ENCODE measurements at regions not wholly inside any gene's neighbourhood (a gene's known extent, or its start where the extent isn't known, plus 50 kb on each side); places are given as distances from the start of the nearest gene placed in this dataset.

DNA sequence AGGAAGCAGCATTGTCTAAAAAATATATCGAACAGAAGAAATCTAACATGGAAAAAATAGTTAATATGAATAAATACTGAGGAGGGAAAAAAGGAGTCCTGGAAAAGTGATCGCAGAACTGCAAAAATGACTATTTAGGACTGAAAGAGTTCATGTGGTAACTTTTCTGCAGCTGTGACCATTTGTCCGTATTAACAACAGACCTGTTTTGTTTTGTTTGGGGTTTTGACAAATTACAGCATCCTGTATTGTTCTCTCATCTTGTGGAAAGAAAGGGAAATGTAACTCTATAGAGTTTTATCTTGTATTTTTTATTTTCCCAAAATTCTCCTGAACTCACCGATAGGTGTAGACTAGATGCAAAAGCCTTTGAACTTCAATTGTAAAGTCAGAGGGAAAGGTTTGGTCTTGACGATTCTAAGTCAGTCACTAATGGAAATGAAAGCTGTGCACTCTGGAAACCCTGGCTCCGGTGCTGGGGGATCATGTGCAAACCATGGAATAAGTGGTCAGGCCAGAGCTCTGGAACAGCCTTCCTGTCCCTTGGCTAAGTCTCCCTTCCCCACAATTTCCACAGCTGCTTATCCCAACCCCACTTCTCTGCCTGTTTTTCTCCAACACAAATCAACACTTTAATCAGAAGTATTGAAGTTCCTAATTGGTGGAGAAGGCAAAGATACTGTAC is 51.2 kb upstream of the MARCKS start:
- no peak for DNase-seq

All from CD4-positive, alpha-beta T cell treated with Interleukin-4 for 4 hours (primary cell).